K562 (cell line): ENCODE measurements at regions not wholly inside any gene's neighbourhood (a gene's known extent, or its start where the extent isn't known, plus 50 kb on each side); places are given as distances from the start of the nearest gene placed in this dataset.

Source experiments
- ARID1B ChIP-seq: fragments of 450-650 bp; IDR thresholded peaks from 2 replicates; pipeline ENCODE4 v1.6.1; 2016; ENCODE audit warnings: antibody characterized with exemption, mild to moderate bottlenecking, inconsistent platforms
- CBFA2T3 ChIP-seq: fragments of 450-650 bp; IDR thresholded peaks from 2 replicates; pipeline ENCODE4 v1.6.1; 2017
- HOMEZ ChIP-seq: fragments of 250-450 bp; sonication (Bioruptor Pico); IDR thresholded peaks from 2 replicates; pipeline ENCODE4 v1.4.0; 2020; ENCODE audit warnings: mild to moderate bottlenecking, moderate library complexity
- KAT7 ChIP-seq: sonication (generic); formaldehyde crosslinking; IDR thresholded peaks from 2 replicates; pipeline ENCODE4 v1.8.0; 2022; ENCODE audit warnings: missing genetic modification reagents, mild to moderate bottlenecking, borderline replicate concordance
- KAT8 ChIP-seq: fragments of 450-650 bp; IDR thresholded peaks from 2 replicates; pipeline ENCODE4 v1.6.1; 2016; ENCODE audit warnings: low read depth, mild to moderate bottlenecking
- MCM7 ChIP-seq, 2 experiments: fragments of 450-650 bp; IDR thresholded peaks; 2 replicates each; pipeline ENCODE4 v1.6.1; 2016 to 2018
- MTA2 ChIP-seq: fragments of 450-650 bp; IDR thresholded peaks from 2 replicates; pipeline ENCODE4 v1.6.1; 2016; ENCODE audit warnings: low read depth
- MTF1 ChIP-seq: fragments of 250-450 bp; sonication (Bioruptor Pico); IDR thresholded peaks from 2 replicates; pipeline ENCODE4 v1.9.0; 2021; ENCODE audit warnings: moderate library complexity, mild to moderate bottlenecking, inconsistent platforms, borderline replicate concordance
- NCOA4 ChIP-seq: fragments of 450-650 bp; IDR thresholded peaks from 2 replicates; pipeline ENCODE4 v1.6.1; 2018; ENCODE audit warnings: mild to moderate bottlenecking; ENCODE audit not compliant: partially characterized antibody
- NCOR1 ChIP-seq: fragments of 450-650 bp; IDR thresholded peaks from 2 replicates; pipeline ENCODE4 v1.6.1; 2016; ENCODE audit warnings: mild to moderate bottlenecking, moderate library complexity
- RNF219 ChIP-seq: fragments of 250-450 bp; sonication (Bioruptor Pico); IDR thresholded peaks from 2 replicates; pipeline ENCODE4 v1.5.0; 2022; ENCODE audit warnings: mild to moderate bottlenecking
- TAL1 ChIP-seq: fragments of 450-650 bp; IDR thresholded peaks from 2 replicates; pipeline ENCODE4 v1.6.1; 2016; ENCODE audit warnings: mild to moderate bottlenecking
- TCF15 ChIP-seq: fragments of 250-450 bp; sonication (Bioruptor Pico); IDR thresholded peaks from 2 replicates; pipeline ENCODE4 v1.8.0; 2022; ENCODE audit warnings: moderate library complexity, mild to moderate bottlenecking, inconsistent platforms
- TCF3 ChIP-seq: sonication (generic); formaldehyde crosslinking; IDR thresholded peaks from 2 replicates; pipeline ENCODE4 v1.4.0; 2020; ENCODE audit warnings: mild to moderate bottlenecking, missing genetic modification reagents
- XRCC4 ChIP-seq: IDR thresholded peaks from one replicate; pipeline ENCODE4 v1.6.1; 2011; ENCODE audit not compliant: insufficient read depth, insufficient read length; ENCODE audit errors: extremely low read depth
- ZNF311 ChIP-seq: fragments of 250-450 bp; sonication (Bioruptor Pico); IDR thresholded peaks from 2 replicates; pipeline ENCODE4 v1.4.0; 2020; ENCODE audit warnings: mild to moderate bottlenecking, moderate library complexity
- ZSCAN32 ChIP-seq: fragments of 450-650 bp; formaldehyde crosslinking; IDR thresholded peaks from 2 replicates; pipeline ENCODE4 v1.4.0; 2020; ENCODE audit warnings: mild to moderate bottlenecking, moderate library complexity
- TF ChIP-seq, protein P1 (sequence below): sonication (generic); formaldehyde crosslinking; IDR thresholded peaks from 2 replicates; pipeline ENCODE4 v1.8.0; 2022; ENCODE audit warnings: missing genetic modification reagents, mild to moderate bottlenecking, borderline replicate concordance
- TF ChIP-seq, protein P2 (sequence below): sonication (generic); formaldehyde crosslinking; IDR thresholded peaks from 2 replicates; pipeline ENCODE4 v1.8.1; 2023; ENCODE audit warnings: mild to moderate bottlenecking, missing genetic modification reagents, moderate library complexity

DNA sequence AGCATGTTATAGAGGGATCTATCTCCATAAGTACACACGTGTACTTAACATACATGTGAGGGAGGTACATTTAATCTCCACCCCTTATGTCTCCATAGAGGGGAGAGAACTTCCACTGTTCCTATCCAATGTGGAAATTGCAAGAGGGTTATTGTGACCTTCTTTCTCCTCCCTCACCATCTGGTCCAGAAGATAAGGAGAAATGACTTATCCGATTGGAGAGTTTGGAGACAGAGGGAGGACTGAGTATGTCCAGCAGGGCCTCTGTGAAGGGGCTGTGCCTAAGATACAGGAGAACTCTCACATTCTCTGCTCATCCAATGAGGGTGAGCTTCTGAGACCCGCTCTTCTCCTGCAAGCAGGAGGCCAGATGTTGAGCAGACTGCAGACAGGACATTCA is 113.1 kb downstream of the QDPR start (continued):
- TF ChIP-seq KAT7 (CRISPR knock-in tag) (no peak), TCF15 (CRISPR knock-in tag) (no peak), NCOR1 (no peak), NCOA4 (no peak), MCM7 (IDR thresholded peaks at IDR 0.05) (no peak), XRCC4 (no peak), MTF1 (CRISPR knock-in tag) (no peak), CBFA2T3 (peak; percentile 70), TAL1 (peak; percentile 74), ZSCAN32 (CRISPR knock-in tag) (no peak), TCF3 (CRISPR knock-in tag) (peak; percentile 63), MTA2 (peak; percentile 30; the same call in 1 of the 2 replicates), ZNF311 (CRISPR knock-in tag) (no peak), ARID1B (peak; percentile 80), HOMEZ (CRISPR knock-in tag) (no peak), RNF219 (CRISPR knock-in tag) (no peak), KAT8 (no peak)
- TF ChIP-seq, protein P1, sequence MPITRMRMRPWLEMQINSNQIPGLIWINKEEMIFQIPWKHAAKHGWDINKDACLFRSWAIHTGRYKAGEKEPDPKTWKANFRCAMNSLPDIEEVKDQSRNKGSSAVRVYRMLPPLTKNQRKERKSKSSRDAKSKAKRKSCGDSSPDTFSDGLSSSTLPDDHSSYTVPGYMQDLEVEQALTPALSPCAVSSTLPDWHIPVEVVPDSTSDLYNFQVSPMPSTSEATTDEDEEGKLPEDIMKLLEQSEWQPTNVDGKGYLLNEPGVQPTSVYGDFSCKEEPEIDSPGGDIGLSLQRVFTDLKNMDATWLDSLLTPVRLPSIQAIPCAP (CRISPR knock-in tag) = no peak
- TF ChIP-seq, protein P2, sequence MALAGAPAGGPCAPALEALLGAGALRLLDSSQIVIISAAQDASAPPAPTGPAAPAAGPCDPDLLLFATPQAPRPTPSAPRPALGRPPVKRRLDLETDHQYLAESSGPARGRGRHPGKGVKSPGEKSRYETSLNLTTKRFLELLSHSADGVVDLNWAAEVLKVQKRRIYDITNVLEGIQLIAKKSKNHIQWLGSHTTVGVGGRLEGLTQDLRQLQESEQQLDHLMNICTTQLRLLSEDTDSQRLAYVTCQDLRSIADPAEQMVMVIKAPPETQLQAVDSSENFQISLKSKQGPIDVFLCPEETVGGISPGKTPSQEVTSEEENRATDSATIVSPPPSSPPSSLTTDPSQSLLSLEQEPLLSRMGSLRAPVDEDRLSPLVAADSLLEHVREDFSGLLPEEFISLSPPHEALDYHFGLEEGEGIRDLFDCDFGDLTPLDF = no peak
- TF ChIP-seq, all 486 proteins: peak for 10
